ENCODE measurements at regions not wholly inside any gene's neighbourhood (a gene's known extent, or its start where the extent isn't known, plus 50 kb on each side); places are given as distances from the start of the nearest gene placed in this dataset.

- no peak for DNase-seq
Observed at GRCh38 chr4:129167640-129168260, 71.8 kb downstream of the C4orf33 start.

- DNase-seq, result no peak
Observed at GRCh38 chr4:129172181-129172580, 76.2 kb downstream of the C4orf33 start.

- no peak for DNase-seq
Observed at GRCh38 chr4:129176864-129177263, 80.9 kb downstream of the C4orf33 start.

- DNase-seq, result no peak
Observed at GRCh38 chr4:129179276-129179675, 83.3 kb downstream of the C4orf33 start.

GRCh38 chr4:129189630-129190029 is 93.7 kb downstream of the C4orf33 start:
- no peak for DNase-seq

- DNase-seq, result no peak
Observed at GRCh38 chr4:129193357-129194100, 97.6 kb downstream of the C4orf33 start.

- no peak for DNase-seq
Observed at GRCh38 chr4:129208481-129208880, 112.5 kb downstream of the C4orf33 start.

- no peak for DNase-seq
Observed at GRCh38 chr4:129213692-129214091, 117.7 kb downstream of the C4orf33 start.

- DNase-seq, result no peak
Observed at GRCh38 chr4:129218360-129218759, 122.4 kb downstream of the C4orf33 start.

GRCh38 chr4:129218897-129219296 is 122.9 kb downstream of the C4orf33 start:
- DNase-seq, result no peak

GRCh38 chr4:129220254-129220653 is 124.3 kb downstream of the C4orf33 start:
- DNase-seq, result no peak

GRCh38 chr4:129223945-129224344 is 128.0 kb downstream of the C4orf33 start:
- DNase-seq, result no peak

- no peak for DNase-seq
Observed at GRCh38 chr4:129230846-129231245, 134.9 kb downstream of the C4orf33 start.

GRCh38 chr4:129231945-129232588 is 136.1 kb downstream of the C4orf33 start:
- DNase-seq, result no peak

GRCh38 chr4:129232589-129233337 is 136.8 kb downstream of the C4orf33 start:
- DNase-seq, result no peak

GRCh38 chr4:129233691-129234090 is 137.7 kb downstream of the C4orf33 start:
- no peak for DNase-seq

GRCh38 chr4:129236351-129236750 is 140.4 kb downstream of the C4orf33 start:
- no peak for DNase-seq

GRCh38 chr4:129239088-129239487 is 143.1 kb downstream of the C4orf33 start:
- no peak for DNase-seq

GRCh38 chr4:129240816-129241215 is 144.9 kb downstream of the C4orf33 start:
- DNase-seq, result no peak

- no peak for DNase-seq
Observed at GRCh38 chr4:129246145-129246544, 150.2 kb downstream of the C4orf33 start.

GRCh38 chr4:129246910-129247461 is 151.0 kb downstream of the C4orf33 start:
- no peak for DNase-seq

GRCh38 chr4:129248621-129249020 is 152.7 kb downstream of the C4orf33 start:
- no peak for DNase-seq

- no peak for DNase-seq
Observed at GRCh38 chr4:129254126-129254525, 158.2 kb downstream of the C4orf33 start.

Data from NK-92 treated with Interleukin-12 subunit alpha and Interleukin-12 subunit beta, amount 100 ng/mL, for 24 hours (cell line).